ENCODE measurements at regions not wholly inside any gene's neighbourhood (a gene's known extent, or its start where the extent isn't known, plus 50 kb on each side); places are given as distances from the start of the nearest gene placed in this dataset.

DNA sequence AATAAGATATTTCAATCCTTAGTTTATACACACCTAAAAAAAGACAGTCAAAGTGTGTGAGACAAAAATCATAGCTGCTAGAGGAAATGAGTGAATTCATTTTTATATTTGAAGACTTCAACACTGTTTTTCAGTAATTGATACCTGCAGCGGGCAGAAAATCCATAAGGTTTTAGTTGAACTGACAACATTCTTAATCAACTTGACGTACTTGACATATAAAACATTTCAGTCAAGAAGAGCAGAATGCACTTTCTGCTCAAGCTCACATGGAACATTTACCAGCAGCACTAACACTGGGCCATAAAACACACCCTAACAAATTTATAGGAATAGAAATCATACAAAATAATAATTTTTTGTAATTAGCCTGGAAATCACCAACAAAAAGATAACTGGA is 959.6 kb upstream of the SOX11 start:
- no peak for TF ChIP-seq CTCF (conservative IDR thresholded peaks at IDR 0.05; ENCODE audit: low read depth, low read length)
- no peak for DNase-seq (ENCODE audit: low read depth)
- H3K4me3 ChIP-seq (ENCODE audit: low read depth, low read length) = no peak overlapping the region

GRCh38 chr2:4745056-4745991 is 946.9 kb upstream of the SOX11 start:
- TF ChIP-seq CTCF (conservative IDR thresholded peaks at IDR 0.05; ENCODE audit: low read depth, low read length) = no peak
- no peak for DNase-seq (ENCODE audit: low read depth)
- H3K4me3 ChIP-seq (ENCODE audit: low read depth, low read length) = no peak overlapping the region

- H3K4me3 ChIP-seq (ENCODE audit: low read depth, low read length) = no peak overlapping the region
- DNase-seq (ENCODE audit: low read depth) = no peak
- no peak for TF ChIP-seq CTCF (conservative IDR thresholded peaks at IDR 0.05; ENCODE audit: low read depth, low read length)
Observed at GRCh38 chr2:4753721-4754120, 938.5 kb upstream of the SOX11 start.

DNA sequence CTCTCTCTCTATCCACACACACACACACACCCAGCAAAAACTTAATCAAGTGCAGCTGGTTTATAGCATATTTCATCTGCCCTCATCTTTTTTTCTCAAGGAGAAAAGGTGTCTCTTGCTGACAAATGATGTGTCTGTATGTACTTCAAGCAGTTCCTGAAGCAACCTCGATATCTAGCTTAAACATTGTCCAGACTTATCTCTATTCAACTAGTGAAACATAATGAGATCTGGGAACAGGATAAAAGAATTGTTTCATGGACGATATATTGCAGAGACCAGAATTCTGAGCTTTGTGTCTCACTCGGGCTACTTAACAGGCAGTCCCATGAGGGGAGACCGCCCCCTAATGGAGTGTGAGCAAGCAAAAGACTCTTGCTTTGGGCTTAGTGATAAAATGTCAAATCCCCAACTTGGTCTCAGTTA is 929.2 kb upstream of the SOX11 start:
- H3K4me3 ChIP-seq (ENCODE audit: low read depth, low read length) = no peak overlapping the region
- no peak for DNase-seq (ENCODE audit: low read depth)
- peak; percentile 22 for TF ChIP-seq CTCF (conservative IDR thresholded peaks at IDR 0.05; ENCODE audit: low read depth, low read length)

DNA sequence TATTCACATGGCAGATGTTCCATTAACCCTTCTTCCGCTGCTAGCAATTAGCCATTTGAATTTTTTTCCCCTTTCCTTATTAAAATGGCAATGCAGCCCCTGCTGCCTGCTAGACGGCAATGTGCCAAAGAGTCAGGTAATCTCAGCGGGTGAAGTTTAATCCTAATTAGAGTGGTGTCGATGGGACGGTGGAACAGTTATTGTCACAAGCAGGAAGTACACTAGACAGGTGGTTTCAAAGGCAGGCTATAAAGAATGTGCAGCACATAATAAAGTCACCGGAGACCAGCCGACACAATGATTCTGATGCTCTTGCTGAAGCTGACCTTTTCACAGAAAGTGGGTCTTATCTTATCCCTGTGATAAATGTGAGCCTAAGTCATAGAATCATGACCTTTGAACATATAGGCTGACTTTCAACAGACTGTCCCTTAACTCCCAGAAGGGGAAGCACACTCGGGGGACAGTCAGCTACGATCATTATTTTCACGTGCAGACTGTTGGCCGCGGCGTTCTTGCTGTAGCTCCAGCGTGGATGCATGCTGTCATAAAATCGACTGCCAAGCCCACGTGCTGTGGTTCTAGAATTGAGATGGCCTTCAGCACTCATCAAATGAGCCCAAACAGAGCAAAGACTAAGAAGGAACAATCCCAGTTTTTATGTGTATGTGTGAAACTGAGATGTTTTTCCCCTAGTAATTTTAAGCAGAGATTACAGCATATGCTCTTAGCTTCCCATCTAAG is 926.2 kb upstream of the SOX11 start:
- DNase-seq (ENCODE audit: low read depth) = no peak
- H3K4me3 ChIP-seq (ENCODE audit: low read depth, low read length) = no peak overlapping the region

DNA sequence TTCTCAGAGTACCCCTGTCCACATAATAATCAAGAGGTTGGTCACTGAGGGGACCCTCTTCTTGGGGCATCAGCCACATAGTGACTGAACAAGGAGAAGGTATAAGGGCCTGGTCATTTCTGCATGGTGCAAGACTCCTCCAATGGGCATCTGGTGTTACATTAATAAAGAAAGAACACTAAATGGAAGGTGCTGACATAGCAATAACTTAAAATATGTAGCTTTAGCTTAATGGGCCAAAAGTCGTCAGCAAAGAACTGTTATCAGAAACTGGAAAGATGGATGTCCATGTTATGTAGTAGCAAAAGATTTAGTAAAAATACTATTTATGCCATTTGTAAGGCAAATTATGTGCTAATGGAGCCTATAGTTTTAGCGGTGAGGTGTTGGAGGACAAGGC is 916.5 kb upstream of the SOX11 start:
- no peak overlapping the region for H3K4me3 ChIP-seq (ENCODE audit: low read depth, low read length)
- no peak for TF ChIP-seq CTCF (conservative IDR thresholded peaks at IDR 0.05; ENCODE audit: low read depth, low read length)
- DNase-seq (ENCODE audit: low read depth) = no peak

More for the DNA sequence above, 926.2 kb upstream of the SOX11 start:
- TF ChIP-seq CTCF (conservative IDR thresholded peaks at IDR 0.05; ENCODE audit: low read depth, low read length) = no peak
